CD8-positive, alpha-beta memory T cell (primary cell): ENCODE measurements at regions not wholly inside any gene's neighbourhood (a gene's known extent, or its start where the extent isn't known, plus 50 kb on each side); places are given as distances from the start of the nearest gene placed in this dataset.
"Not testable (repeated sequence)": the region's sequence is repeated elsewhere in the genome, so short reads cannot be mapped to it uniquely, and the experiment has no call there.

Experiments used
- CTCF ChIA-PET: fragments of 350-600 bp; sonication (Branson Sonifier 250); formaldehyde crosslinking; loops from one replicate; lab custom pipeline; 2021; ENCODE audit warnings: antibody characterized with exemption; lab: Charles Lee
- POLR2A ChIA-PET: fragments of 350-600 bp; sonication (Branson Sonifier 250); formaldehyde crosslinking; loops from one replicate; lab custom pipeline; 2021; ENCODE audit warnings: antibody characterized with exemption; lab: Charles Lee
- DNase-seq, 5 donors: peaks; one replicate each; pipeline versions ENCODE4 v3.0.0 to v3.0.0-alpha.2; 2020 to 2022; ENCODE audit warnings: mixed read lengths in 1 of 5
- H3K27ac ChIP-seq: one replicate; pipeline ENCODE4 v1.7.0; 2013; ENCODE audit warnings: low read depth, mild to moderate bottlenecking, low read length, moderate library complexity
- H3K27me3 ChIP-seq: 2 replicates; pipeline ENCODE4 v1.7.0; 2013; ENCODE audit warnings: low read length, mild to moderate bottlenecking; ENCODE audit not compliant: insufficient read depth, poor library complexity, severe bottlenecking
- H3K36me3 ChIP-seq: 2 replicates; pipeline ENCODE4 v1.7.0; 2013; ENCODE audit warnings: mild to moderate bottlenecking, low read length, moderate library complexity; ENCODE audit not compliant: insufficient read depth
- H3K4me1 ChIP-seq: 2 replicates; pipeline ENCODE4 v1.7.0; 2013; ENCODE audit warnings: mild to moderate bottlenecking, low read length, moderate library complexity; ENCODE audit not compliant: insufficient read depth
- H3K4me3 ChIP-seq: 2 replicates; pipeline ENCODE4 v1.7.0; 2013; ENCODE audit warnings: mild to moderate bottlenecking, low read length
- H3K9me3 ChIP-seq: 2 replicates; pipeline ENCODE4 v1.7.0; 2013; ENCODE audit warnings: mild to moderate bottlenecking, low read length
- H3K27ac Mint-ChIP-seq, 8 donors: one replicate each; pipeline ENCODE4 v1.8.0; 2020 to 2021; ENCODE audit warnings: mixed read lengths in 8 of 8, mild to moderate bottlenecking in 6 of 8, inconsistent platforms in 3 of 8, moderate library complexity in 3 of 8
- H3K27me3 Mint-ChIP-seq, 2 donors: one replicate each; pipeline ENCODE4 v1.8.0; 2020 to 2021; ENCODE audit warnings: mixed read lengths in 2 of 2, mild to moderate bottlenecking in 1 of 2, moderate library complexity in 1 of 2
- H3K36me3 Mint-ChIP-seq, 3 donors: one replicate each; pipeline ENCODE4 v1.8.0; 2020 to 2021; ENCODE audit warnings: mixed read lengths in 3 of 3, inconsistent platforms in 1 of 3, mild to moderate bottlenecking in 1 of 3
- H3K4me1 Mint-ChIP-seq, 3 donors: one replicate each; pipeline ENCODE4 v1.8.0; 2020 to 2021; ENCODE audit warnings: mixed read lengths in 3 of 3, inconsistent platforms in 1 of 3, mild to moderate bottlenecking in 1 of 3
- H3K4me3 Mint-ChIP-seq, 7 donors: one replicate each; pipeline ENCODE4 v1.8.0; 2020 to 2021; ENCODE audit warnings: mixed read lengths in 7 of 7, mild to moderate bottlenecking in 6 of 7, moderate library complexity in 4 of 7, inconsistent platforms in 2 of 7
- H3K9me3 Mint-ChIP-seq, 5 donors: one replicate each; pipeline ENCODE4 v1.8.0; 2020 to 2022; ENCODE audit warnings: mixed read lengths in 5 of 5, mild to moderate bottlenecking in 3 of 5, moderate library complexity in 2 of 5, inconsistent platforms in 1 of 5

- no peaks in the 10 kb centered on the region for H3K4me1 ChIP-seq
- Mint-ChIP-seq H3K4me1 (no peaks in the 10 kb centered on the region), H3K4me3 (no peak overlapping the region)
These were observed 125.8 kb downstream of the RRAGC start for GRCh38 chr1:38733761-38734160.

GRCh38 chr1:38730511-38731397 lies 128.8 kb downstream of the RRAGC start:
- no peaks in the 10 kb centered on the region for H3K4me1 Mint-ChIP-seq
- peaks cover 0 to 3% (median 0%) of the 10 kb centered on the region in 5 donors for H3K9me3 Mint-ChIP-seq

More at GRCh38 chr1:38733761-38734160, 125.8 kb downstream of the RRAGC start:
- peaks cover 18 to 61% of the 10 kb centered on the region in 2 donors for H3K27me3 Mint-ChIP-seq
- ChIA-PET CTCF (no interaction called here), POLR2A (no interaction called here)
- Histone ChIP-seq H3K27ac (no peak overlapping the region), H3K9me3 (no peaks in the 10 kb centered on the region), H3K4me3 (no peak overlapping the region), H3K27me3 (no peaks in the 10 kb centered on the region), H3K36me3 (no peaks in the 10 kb centered on the region)
- H3K27ac Mint-ChIP-seq: no peak overlapping the region
- DNase-seq: no peak
- no peaks in the 10 kb centered on the region for H3K36me3 Mint-ChIP-seq
- H3K9me3 Mint-ChIP-seq: peaks cover 0 to 3% (median 0%) of the 10 kb centered on the region in 5 donors

GRCh38 chr1:38728585-38728908 lies 131.0 kb downstream of the RRAGC start:
- POLR2A ChIA-PET: no interaction called here
- Mint-ChIP-seq H3K4me1 (no peaks in the 10 kb centered on the region), H3K36me3 (no peaks in the 10 kb centered on the region), H3K27ac (peak overlapping the region in 1 of 8 donors; percentile 6), H3K9me3 (no peaks in the 10 kb centered on the region), H3K27me3 (peaks cover 27 to 83% of the 10 kb centered on the region in 2 donors), H3K4me3 (no peak overlapping the region)
- Histone ChIP-seq H3K9me3 (no peaks in the 10 kb centered on the region), H3K27ac (no peak overlapping the region), H3K36me3 (no peaks in the 10 kb centered on the region), H3K4me3 (no peak overlapping the region), H3K27me3 (peaks cover 7% of the 10 kb centered on the region), H3K4me1 (no peaks in the 10 kb centered on the region)
- no peak for DNase-seq
- CTCF ChIA-PET: no interaction called here

More at GRCh38 chr1:38730511-38731397, 128.8 kb downstream of the RRAGC start:
- no peak for DNase-seq
- Histone ChIP-seq H3K9me3 (no peaks in the 10 kb centered on the region), H3K27me3 (peaks cover 7% of the 10 kb centered on the region), H3K4me1 (no peaks in the 10 kb centered on the region), H3K36me3 (no peaks in the 10 kb centered on the region), H3K4me3 (no peak overlapping the region), H3K27ac (no peak overlapping the region)
- Mint-ChIP-seq H3K27me3 (peaks cover 24 to 83% of the 10 kb centered on the region in 2 donors), H3K4me3 (no peak overlapping the region), H3K27ac (no peak overlapping the region), H3K36me3 (no peaks in the 10 kb centered on the region)
- ChIA-PET POLR2A (no interaction called here), CTCF (no interaction called here)

GRCh38 chr1:38727684-38728584 lies 131.6 kb downstream of the RRAGC start:
- H3K4me1 Mint-ChIP-seq: no peaks in the 10 kb centered on the region
- no peak for DNase-seq

GRCh38 chr1:38725321-38725961 lies 134.1 kb downstream of the RRAGC start:
- H3K27me3 Mint-ChIP-seq: peaks cover 33 to 71% of the 10 kb centered on the region in 2 donors
- H3K9me3 Mint-ChIP-seq, CTCF ChIA-PET, H3K36me3 ChIP-seq, H3K36me3 Mint-ChIP-seq, DNase-seq, H3K9me3 ChIP-seq, H3K4me1 Mint-ChIP-seq, H3K27me3 ChIP-seq, H3K4me3 ChIP-seq, POLR2A ChIA-PET, H3K27ac ChIP-seq, H3K4me1 ChIP-seq, H3K4me3 Mint-ChIP-seq, H3K27ac Mint-ChIP-seq: not testable (repeated sequence)

More at GRCh38 chr1:38727684-38728584, 131.6 kb downstream of the RRAGC start:
- CTCF ChIA-PET: no interaction called here
- POLR2A ChIA-PET: no interaction called here
- Mint-ChIP-seq H3K4me3 (no peak overlapping the region), H3K9me3 (no peaks in the 10 kb centered on the region), H3K27me3 (peaks cover 28 to 83% of the 10 kb centered on the region in 2 donors), H3K36me3 (no peaks in the 10 kb centered on the region), H3K27ac (no peak overlapping the region)
- peaks cover 7% of the 10 kb centered on the region for H3K27me3 ChIP-seq
- H3K36me3 ChIP-seq: no peaks in the 10 kb centered on the region
- H3K9me3 ChIP-seq: no peaks in the 10 kb centered on the region
- H3K27ac ChIP-seq: no peak overlapping the region
- H3K4me3 ChIP-seq: no peak overlapping the region
- H3K4me1 ChIP-seq: no peaks in the 10 kb centered on the region

GRCh38 chr1:38724160-38725131 lies 135.1 kb downstream of the RRAGC start:
- Mint-ChIP-seq H3K27ac (no peak overlapping the region), H3K36me3 (no peaks in the 10 kb centered on the region), H3K27me3 (peaks cover 35 to 65% of the 10 kb centered on the region in 2 donors), H3K9me3 (no peaks in the 10 kb centered on the region), H3K4me1 (no peaks in the 10 kb centered on the region), H3K4me3 (no peak overlapping the region)
- H3K27me3 ChIP-seq: peaks cover 7% of the 10 kb centered on the region
- no peaks in the 10 kb centered on the region for H3K9me3 ChIP-seq
- no peak for DNase-seq
- H3K4me1 ChIP-seq: no peaks in the 10 kb centered on the region
- ChIA-PET CTCF (no interaction called here), POLR2A (no interaction called here)
- no peak overlapping the region for H3K27ac ChIP-seq
- no peaks in the 10 kb centered on the region for H3K36me3 ChIP-seq
- H3K4me3 ChIP-seq: no peak overlapping the region

- no peaks in the 10 kb centered on the region for H3K9me3 Mint-ChIP-seq
- H3K4me3 Mint-ChIP-seq: no peak overlapping the region
- H3K4me1 ChIP-seq: no peaks in the 10 kb centered on the region
- H3K27ac Mint-ChIP-seq: no peak overlapping the region
- DNase-seq: no peak
- no peak overlapping the region for H3K27ac ChIP-seq
- H3K27me3 ChIP-seq: no peaks in the 10 kb centered on the region
- H3K27me3 Mint-ChIP-seq: peaks cover 28 to 56% of the 10 kb centered on the region in 2 donors
- ChIA-PET CTCF (no interaction called here), POLR2A (no interaction called here)
- H3K4me3 ChIP-seq: no peak overlapping the region
- H3K9me3 ChIP-seq: no peaks in the 10 kb centered on the region
- no peaks in the 10 kb centered on the region for H3K36me3 Mint-ChIP-seq
- no peaks in the 10 kb centered on the region for H3K36me3 ChIP-seq
- H3K4me1 Mint-ChIP-seq: no peaks in the 10 kb centered on the region
These were observed 137.8 kb downstream of the RRAGC start for GRCh38 chr1:38721816-38722215.
